Left colon (tissue), 2 donors: ENCODE measurements at regions not wholly inside any gene's neighbourhood (a gene's known extent, or its start where the extent isn't known, plus 50 kb on each side); places are given as distances from the start of the nearest gene placed in this dataset.

Experiments
- ATAC-seq: fragments of 200-7000 bp; cut with Tn5 transposase; one replicate; pipeline ENCODE4 v1.9.1; 2020; ENCODE audit warnings: mild to moderate bottlenecking, moderate library complexity
- DNase-seq, 2 donors: peaks; one replicate each; pipeline ENCODE4 v3.0.0-alpha.2; 2020
- intact Hi-C, 2 donors: fragments of 100-400 bp; cut with DNase I in 1 of 2; cut with micrococcal nuclease in 1 of 2; formaldehyde crosslinking; loops; one replicate each; pipeline versions ENCODE4 v1.11.2 to v1.14.0; 2022; cut with DNase I, micrococcal nuclease
- donor health status: DM: no; HTN: no; CAD: no.
- donor health status: DM: yes; HTN: yes; CAD: no.

GRCh38 chr20:7411075-7411474, 529.2 kb downstream of the HAO1 start:
- intact Hi-C loops: no loop called here
- DNase-seq (no peak), ATAC-seq (no peak)

- intact Hi-C loops: no loop called here
- no peak for ATAC-seq
- no peak for DNase-seq
These were observed 524.8 kb downstream of the HAO1 start for GRCh38 chr20:7415427-7415826.

- ATAC-seq: no peak
These were observed 523.9 kb downstream of the HAO1 start for GRCh38 chr20:7416382-7416781.

DNA sequence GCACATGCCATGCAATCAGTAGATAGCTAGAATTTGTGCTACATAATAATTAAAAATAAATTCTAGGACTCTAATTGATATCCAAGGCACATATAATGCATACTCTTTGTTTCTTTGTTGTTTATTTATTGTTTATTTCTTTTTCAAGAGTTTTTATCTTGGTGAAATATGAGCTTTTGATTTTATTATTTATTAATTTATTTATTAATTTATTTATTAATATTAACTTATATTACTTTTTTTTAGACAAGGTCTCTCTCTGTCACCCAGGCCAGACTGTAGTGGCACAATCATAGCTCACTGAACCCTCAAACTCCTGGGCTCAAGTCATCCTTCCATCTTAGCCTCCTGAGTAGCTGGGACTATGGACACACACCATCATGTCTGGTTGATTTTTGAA, 519.9 kb downstream of the HAO1 start:
- ATAC-seq: no peak
- intact Hi-C loops: no loop called here
- DNase-seq: no peak

More at GRCh38 chr20:7416382-7416781, 523.9 kb downstream of the HAO1 start:
- DNase-seq: no peak
- intact Hi-C loops: no loop called here

- ATAC-seq (no peak), DNase-seq (no peak)
- intact Hi-C loops: no loop called here
These were observed 513.3 kb downstream of the HAO1 start for GRCh38 chr20:7426890-7427496.

DNA sequence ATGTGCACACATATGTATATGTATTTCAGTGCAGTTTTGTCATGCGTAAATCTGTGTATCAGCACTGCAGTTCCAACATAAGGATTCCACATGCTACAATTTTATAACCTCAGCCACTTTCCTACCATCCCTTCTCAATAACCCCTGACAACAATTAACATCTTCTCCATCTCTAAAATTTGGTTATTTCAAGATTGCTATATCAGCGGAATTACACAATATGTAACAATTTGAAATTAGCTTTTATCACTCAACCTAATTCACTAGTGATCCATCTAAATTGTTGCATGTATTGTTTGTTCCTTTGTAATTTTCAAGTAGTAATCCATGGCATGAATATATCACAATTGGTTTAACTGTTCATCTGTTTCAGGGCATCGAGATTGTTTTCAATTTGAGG, 511.3 kb downstream of the HAO1 start:
- ATAC-seq: no peak
- no peak for DNase-seq
- intact Hi-C loops: no loop called here

DNA sequence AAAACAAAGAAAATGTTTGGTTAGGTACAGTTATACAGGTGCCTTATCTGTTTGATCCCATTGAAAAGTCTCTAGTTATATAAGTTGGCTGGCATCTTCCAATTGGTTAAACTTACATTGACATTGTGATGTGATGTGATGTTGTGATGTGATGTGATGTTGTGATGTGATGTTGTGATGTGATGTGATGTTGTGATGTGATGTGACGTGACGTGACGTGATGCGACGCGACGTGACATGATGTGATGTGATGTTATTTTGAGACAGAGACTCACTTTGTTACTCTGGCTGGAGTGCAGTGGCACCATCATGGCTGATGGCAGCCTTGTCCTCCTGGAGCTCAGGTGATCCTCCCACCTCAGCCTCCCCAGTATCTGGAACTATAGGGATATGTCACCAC, 507.6 kb downstream of the HAO1 start:
- intact Hi-C loops: no loop called here
- no peak for DNase-seq
- ATAC-seq: no peak

- ATAC-seq (no peak), DNase-seq (no peak)
- intact Hi-C loops: no loop called here
These were observed 502.9 kb downstream of the HAO1 start for GRCh38 chr20:7437311-7437710.

DNA sequence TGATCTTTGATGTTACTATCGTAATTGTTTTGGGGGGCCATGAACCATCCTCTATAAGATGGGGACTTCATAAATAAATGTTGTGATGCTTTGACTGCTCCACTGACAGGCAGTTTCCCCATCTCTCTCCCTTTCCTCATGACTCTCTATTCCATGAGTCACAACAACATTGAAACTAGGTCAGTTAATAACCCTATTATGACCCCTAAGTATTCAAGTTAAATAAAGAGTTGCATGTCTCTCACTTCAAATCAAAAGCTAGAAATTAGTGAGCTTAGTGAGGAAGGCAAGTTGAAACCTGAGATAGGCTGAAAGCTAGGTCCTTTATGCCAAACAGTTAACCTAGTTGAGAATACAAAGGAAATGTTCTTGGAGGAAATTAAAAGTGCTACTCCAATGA, 491.0 kb downstream of the HAO1 start:
- no peak for DNase-seq
- intact Hi-C loops: no loop called here
- ATAC-seq: no peak

- intact Hi-C loops: no loop called here
- no peak for ATAC-seq
- no peak for DNase-seq
These were observed 487.4 kb downstream of the HAO1 start for GRCh38 chr20:7452890-7453289.

- intact Hi-C loops: no loop called here
- DNase-seq (no peak), ATAC-seq (no peak)
These were observed 486.2 kb downstream of the HAO1 start for GRCh38 chr20:7454047-7454446.

DNA sequence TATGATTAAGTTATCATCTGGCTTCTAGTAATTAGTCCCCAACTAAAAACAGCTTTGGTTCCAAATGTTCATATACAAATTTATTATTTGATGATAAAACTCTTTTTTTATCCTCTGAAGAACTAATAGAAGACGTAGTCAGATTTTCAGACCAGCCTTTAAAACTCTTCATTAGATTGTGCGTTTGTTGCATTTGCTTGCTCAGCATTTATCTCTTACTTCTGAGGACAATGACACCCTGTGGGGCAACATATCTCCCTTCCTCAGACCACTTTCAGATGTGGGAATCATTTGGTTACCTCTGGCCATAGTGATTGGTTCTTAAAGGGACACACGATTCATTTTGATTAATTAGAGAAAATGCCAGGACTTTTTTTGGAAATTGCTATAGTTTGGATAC, 481.8 kb downstream of the HAO1 start:
- no peak for ATAC-seq
- DNase-seq: no peak
- intact Hi-C loops: no loop called here

DNA sequence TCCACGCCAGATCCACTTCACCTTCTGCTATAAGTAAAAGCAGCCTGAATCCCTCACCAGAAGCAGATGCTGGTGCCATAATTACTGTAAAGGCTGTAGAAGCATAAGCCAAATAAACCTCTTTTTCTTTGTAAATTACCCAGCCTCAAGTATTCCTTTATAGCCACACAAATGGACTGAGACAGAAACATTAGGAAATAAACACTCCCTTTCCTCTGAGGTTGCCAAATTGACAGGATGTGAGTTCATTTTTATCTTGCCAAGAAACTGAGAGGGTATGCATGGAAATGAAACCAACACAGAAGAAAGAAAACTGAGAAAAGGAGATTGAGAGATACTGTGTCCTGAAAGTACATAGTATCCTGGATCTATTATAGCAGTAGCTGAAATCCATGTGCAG, 481.2 kb downstream of the HAO1 start:
- intact Hi-C loops: no loop called here
- DNase-seq (no peak), ATAC-seq (no peak)

DNA sequence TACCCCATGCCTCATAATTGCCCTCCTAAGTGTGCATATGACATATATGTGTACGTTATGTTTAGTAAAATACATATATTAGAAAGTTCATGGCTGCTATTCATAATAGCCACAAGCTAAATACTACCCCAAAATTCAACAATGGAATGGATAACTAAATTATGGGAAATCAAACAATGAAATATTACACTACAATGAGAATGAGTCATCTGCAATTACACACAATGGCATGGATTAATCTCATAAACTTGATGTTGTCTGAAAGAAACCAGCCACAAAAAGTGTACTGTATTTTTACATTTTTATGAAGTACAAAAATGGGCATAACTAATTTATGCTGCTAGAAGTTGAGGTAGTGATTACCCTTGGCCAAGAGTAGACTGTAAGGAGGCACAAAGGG, 477.0 kb downstream of the HAO1 start:
- intact Hi-C loops: no loop called here
- no peak for DNase-seq
- ATAC-seq: no peak

DNA sequence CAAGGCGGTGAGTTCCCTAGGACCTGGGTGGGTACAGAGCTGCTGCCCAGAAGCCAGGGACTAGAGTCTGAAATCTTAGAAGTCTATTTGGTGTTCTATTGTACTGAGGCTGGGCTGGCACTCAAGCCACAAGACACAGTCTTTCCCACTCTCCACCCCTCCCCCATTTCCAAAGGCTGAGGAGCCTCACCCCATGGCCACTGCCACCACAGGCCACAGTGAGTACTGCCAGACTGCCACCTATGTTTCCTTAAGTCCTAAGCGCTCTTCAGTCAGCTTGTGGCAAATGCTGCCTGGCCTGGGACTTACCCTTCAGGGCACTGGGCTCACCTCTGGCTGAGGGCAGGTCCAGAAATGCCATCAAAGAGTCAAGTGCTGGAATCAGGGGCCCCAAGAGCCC, 469.3 kb downstream of the HAO1 start:
- intact Hi-C loops: no loop called here
- DNase-seq: no peak
- ATAC-seq: no peak

GRCh38 chr20:7490288-7490687, 450.0 kb downstream of the HAO1 start:
- intact Hi-C loops: loop anchor here in 1 of 2 donors (2.0 kb wide), 1 partner anchor 59 kb away; no protein-coding TSS in a partner anchor
- ATAC-seq (no peak), DNase-seq (no peak)

DNA sequence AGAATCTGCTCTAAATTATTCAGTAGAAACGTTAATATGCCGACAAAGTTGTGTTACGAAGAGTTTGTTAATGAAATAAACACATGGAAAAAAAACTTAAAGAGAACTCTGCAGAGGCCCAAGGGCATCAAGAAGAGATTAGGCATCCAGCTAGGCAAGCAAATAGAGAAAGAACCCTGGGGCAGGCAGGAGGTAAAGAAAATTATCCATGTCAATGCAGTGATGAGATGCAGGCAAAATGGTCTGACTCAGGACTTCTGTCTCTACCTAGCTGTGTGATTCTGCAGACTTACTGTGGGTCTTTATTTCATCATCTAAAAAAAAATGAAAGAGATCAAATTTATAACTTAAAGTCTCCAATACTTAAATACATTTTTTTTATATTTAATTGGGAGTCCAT, 448.0 kb downstream of the HAO1 start:
- ATAC-seq: no peak
- DNase-seq: no peak
- intact Hi-C loops: no loop called here

DNA sequence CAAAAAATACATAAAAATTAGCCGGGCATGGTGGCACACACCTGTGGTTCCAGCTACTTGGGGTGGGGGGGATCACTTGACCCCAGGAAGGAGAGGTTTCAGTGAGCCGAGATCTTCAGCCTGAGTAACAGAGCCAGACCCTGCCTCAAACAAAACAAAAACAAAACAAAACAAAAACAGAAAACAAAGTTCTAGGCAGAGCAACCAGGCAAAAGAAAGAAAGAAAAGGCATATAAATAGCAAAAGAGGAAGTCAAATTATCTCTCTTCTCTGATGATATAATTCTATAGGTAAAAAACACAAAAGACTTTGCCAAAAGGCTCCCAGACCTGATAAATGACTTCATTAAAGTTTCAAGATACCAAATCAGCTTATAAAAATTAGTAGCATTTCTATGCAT, 446.9 kb downstream of the HAO1 start:
- DNase-seq (no peak), ATAC-seq (no peak)
- intact Hi-C loops: no loop called here

GRCh38 chr20:7496394-7496991, 443.8 kb downstream of the HAO1 start:
- ATAC-seq (no peak), DNase-seq (no peak)
- intact Hi-C loops: no loop called here

GRCh38 chr20:7497985-7498384, 442.3 kb downstream of the HAO1 start:
- ATAC-seq (no peak), DNase-seq (no peak)
- intact Hi-C loops: no loop called here

- DNase-seq (no peak), ATAC-seq (no peak)
- intact Hi-C loops: no loop called here
These were observed 441.1 kb downstream of the HAO1 start for GRCh38 chr20:7499201-7499600.
